Right lobe of liver (tissue), 4 donors: ENCODE measurements at regions not wholly inside any gene's neighbourhood (a gene's known extent, or its start where the extent isn't known, plus 50 kb on each side); places are given as distances from the start of the nearest gene placed in this dataset.

ENCODE experiments used
- CTCF ChIP-seq, 4 donors: fragments of 200-600 bp in 3 of 4; fragments of 450-650 bp in 1 of 4; IDR thresholded peaks; one replicate each; pipeline versions ENCODE4 v1.5.1 to v1.8.0; 2016 to 2022; ENCODE audit warnings: antibody characterized with exemption in 4 of 4, mild to moderate bottlenecking in 2 of 4
- POLR2A ChIP-seq: fragments of 450-650 bp; IDR thresholded peaks from one replicate; pipeline ENCODE4 v1.6.1; 2017; ENCODE audit warnings: antibody characterized with exemption, mild to moderate bottlenecking
- donor health status: DM: no; HTN: no; CAD: no.
- donor health status: DM: no; HTN: no; CAD: no.
- donor health status: DM: no; HTN: yes; CAD: no.

- no peak for TF ChIP-seq CTCF (IDR thresholded peaks at IDR 0.05)
- no peak for TF ChIP-seq POLR2A
Observed at GRCh38 chr11:29351301-29351873, 665.4 kb downstream of the KCNA4 start.
